Ramos (cell line): ENCODE measurements at regions not wholly inside any gene's neighbourhood (a gene's known extent, or its start where the extent isn't known, plus 50 kb on each side); places are given as distances from the start of the nearest gene placed in this dataset.

Experiments used
- in situ Hi-C: fragments of 300-500 bp; cut with MboI; formaldehyde crosslinking; loops from one replicate; pipeline ENCODE4 v1.14.3; 2022; ENCODE audit warnings: low sequenced_read_pairs; ENCODE audit not compliant: unreplicated experiment

DNA sequence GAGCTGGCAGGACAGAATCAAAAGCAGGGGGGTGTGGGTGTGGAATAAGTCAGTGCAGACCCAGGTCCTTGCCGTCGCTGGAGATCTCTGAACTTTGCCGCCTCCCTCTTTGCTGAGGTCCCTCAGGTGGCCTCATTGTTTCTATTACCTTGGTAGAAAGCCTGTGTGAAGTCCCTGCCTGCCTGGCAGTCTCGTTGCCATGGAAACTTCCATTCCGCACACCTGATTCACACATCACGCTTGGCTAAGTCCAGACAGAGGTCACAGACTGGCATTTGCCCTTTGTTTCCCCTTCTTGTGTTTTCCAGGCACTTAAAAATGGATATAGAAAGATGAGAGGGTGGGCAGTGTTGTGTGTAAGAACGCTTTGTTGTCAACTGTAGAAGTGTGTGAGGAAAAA lies 260.6 kb downstream of the PRL start:
- in situ Hi-C loops, result no loop called here

GRCh38 chr6:22036699-22037098 lies 260.1 kb downstream of the PRL start:
- in situ Hi-C loops, result no loop called here

GRCh38 chr6:22041797-22042480 lies 254.9 kb downstream of the PRL start:
- in situ Hi-C loops, result no loop called here

- in situ Hi-C loops, result no loop called here
Measured at GRCh38 chr6:22042706-22043105, 254.1 kb downstream of the PRL start.

DNA sequence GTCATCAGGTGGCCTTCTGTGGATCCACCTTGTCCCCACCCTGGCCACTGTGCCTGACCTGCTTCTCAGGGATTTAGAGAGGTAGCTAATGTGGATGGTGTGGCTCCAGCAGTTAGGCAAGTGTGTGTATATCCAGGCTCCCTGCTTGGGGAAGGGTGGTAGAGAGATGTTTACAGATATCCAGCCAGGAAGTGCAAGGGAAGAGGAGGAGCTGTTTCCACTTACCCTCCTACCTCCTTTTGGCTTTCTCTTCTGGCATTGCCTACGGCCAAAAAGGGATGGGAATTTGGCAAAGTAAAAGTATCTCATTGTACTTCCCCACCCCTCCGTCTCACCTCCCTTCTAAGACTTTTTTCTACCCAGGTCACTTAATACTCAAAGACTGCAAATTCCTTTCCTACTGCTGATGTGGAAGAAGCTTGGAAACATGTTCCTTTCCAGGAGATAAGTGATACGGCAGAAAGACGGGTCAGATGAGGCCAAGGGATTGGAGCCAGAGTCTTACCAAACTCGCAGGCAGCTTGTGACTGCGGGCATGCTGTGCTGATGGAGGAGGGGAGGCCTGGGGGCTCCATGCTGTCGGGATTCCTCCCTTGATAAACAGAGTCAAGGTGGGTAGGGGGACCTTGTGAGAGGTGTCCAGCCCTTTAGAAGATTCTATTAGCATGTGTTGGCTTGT lies 253.4 kb downstream of the PRL start:
- in situ Hi-C loops, result no loop called here

DNA sequence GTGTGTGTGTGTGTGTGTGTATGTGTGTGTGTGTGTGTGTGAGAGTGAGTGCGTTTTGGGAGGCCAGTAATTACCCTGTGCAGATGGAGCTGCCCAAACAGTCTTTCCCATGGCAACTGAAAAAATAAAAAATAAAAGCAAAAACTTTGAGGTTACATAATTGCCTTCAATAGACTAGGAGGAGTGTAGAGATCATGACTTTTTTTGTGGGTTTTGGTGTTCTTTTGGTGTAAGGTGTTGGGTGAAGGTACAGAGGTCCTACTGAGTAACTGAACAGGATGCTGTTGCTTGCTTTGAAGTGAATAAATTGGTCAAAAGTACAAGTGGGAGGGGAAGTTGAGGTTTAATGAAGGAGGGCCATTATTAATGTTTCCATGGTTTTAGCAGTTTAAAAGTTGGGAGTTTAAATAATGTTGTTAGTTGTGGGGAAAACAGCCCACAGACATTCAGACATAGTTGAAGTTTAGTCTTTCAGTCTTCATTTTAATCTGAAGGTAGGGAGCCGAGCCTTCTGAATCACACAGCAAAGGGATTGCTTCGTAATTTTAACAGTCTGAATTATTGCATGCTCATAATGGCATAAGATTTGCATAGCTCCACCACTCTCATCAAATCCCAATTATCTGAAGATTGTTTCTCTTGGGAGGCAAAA lies 251.4 kb downstream of the PRL start:
- in situ Hi-C loops, result no loop called here

- in situ Hi-C loops, result no loop called here
Measured at GRCh38 chr6:22049002-22049401, 247.8 kb downstream of the PRL start.

DNA sequence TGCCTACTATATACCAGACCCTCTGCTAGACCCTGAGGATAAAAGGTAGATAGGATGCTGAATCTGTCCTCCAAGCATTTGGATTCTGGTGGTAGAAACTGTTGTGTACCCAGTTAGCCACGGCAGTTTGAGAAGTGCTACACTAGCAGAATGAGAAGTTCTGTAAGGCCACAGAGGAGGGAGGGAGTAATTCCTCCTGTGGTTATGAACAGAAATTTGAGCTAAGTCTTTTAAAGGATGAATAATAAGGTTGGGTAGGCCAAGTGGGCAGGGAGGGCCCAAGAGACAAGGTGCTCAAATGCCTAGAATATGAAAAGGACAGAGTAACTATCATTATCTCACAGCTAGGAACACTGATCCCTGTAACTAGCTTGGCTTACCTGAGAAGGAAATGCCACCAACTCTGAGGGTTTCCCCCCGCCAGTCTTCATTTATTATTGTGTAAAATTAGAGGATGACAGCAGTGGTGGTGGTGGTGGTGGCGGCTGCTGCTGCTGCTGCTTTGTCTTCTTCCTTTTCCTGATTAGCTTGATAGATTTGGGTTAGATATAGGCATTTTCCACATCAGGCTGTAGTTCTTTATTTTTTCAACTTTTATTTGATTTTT lies 243.3 kb downstream of the PRL start:
- in situ Hi-C loops, result no loop called here

DNA sequence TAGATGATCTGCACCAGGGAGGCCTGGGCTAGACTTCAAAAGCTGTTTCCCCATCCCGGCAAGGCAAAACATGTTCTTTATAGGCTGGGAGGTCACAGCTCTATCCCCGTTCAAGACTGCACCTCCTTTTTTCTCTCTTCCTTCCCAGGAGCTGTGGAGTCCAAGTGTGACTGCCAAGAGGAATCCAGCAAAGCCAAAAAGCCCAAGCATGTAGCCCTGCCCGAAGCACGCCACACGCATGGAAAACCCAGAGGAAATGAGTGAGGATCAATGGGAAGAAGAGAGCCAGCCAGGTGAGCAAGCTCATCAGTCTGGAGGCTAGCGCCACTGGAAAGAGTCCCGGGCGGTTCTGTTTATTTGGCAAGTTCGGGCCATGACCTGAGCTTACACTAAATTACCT lies 240.4 kb downstream of the PRL start:
- in situ Hi-C loops, result no loop called here

DNA sequence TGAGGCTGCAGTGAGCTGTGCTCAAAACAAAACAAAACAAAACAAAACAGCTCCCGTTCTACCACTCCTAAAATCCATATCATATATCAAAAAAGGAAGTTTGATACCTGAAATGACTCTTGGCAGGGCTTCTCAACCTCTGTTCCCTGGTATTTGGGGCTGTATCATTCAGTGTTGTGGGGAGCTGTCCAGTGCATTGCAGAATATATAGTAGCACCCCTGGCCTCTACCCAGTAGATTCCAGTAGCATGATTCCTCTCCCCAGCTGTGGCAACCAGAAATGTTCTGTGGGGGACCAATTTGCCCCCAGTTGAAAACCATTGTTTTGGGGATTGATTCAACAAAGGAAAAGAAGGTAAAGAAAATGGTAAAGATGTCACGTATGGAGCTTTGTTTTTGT lies 238.9 kb downstream of the PRL start:
- in situ Hi-C loops, result no loop called here

GRCh38 chr6:22059126-22059525 lies 237.7 kb downstream of the PRL start:
- in situ Hi-C loops, result no loop called here

DNA sequence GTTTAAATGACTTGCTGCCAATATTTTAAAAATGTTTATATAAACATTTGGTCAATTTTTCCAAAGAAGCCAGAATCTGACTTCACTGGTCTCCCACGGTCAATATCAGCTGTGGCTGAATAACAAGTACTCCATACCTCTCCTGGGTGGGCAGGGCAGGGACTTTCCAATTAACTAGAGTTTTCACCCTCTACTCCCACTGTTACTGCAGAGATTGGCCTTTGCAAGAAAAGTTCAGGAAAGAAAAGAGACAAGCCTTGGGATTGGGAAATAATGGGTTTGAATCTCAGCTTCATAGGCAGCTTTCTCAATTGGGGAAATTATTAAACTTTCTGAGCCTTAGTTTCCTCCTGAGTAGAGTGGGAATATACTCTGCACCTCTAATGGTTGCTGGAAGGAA lies 236.9 kb downstream of the PRL start:
- in situ Hi-C loops, result no loop called here

- in situ Hi-C loops, result no loop called here
Measured at GRCh38 chr6:22062807-22063408, 233.9 kb downstream of the PRL start.

DNA sequence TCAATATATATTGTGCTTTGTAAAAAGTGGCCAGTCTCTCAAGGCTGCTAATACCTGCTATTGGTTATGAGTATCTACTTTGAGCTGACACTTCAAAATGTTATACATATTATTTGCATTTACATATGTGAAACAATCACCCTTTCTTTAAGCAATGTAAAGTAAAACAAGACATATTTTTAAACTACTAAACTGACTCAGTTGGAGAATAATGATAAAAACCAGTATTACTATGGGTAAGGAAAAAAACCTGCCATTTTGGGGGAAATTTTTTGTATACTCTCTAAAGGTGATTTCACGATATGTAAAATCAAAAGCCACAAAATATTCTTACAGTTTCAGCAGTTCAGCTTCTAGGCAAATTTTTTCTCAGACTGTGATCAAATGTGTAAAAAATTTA lies 232.3 kb downstream of the PRL start:
- in situ Hi-C loops, result no loop called here

- in situ Hi-C loops, result no loop called here
Measured at GRCh38 chr6:22067122-22067521, 229.7 kb downstream of the PRL start.

GRCh38 chr6:22067671-22068070 lies 229.2 kb downstream of the PRL start:
- in situ Hi-C loops, result no loop called here

- in situ Hi-C loops, result no loop called here
Measured at GRCh38 chr6:22068561-22069305, 228.1 kb downstream of the PRL start.

GRCh38 chr6:22069306-22069800 lies 227.5 kb downstream of the PRL start:
- in situ Hi-C loops, result no loop called here

- in situ Hi-C loops, result no loop called here
Measured at GRCh38 chr6:22071270-22072041, 225.4 kb downstream of the PRL start.
